ENCODE measurements at regions not wholly inside any gene's neighbourhood (a gene's known extent, or its start where the extent isn't known, plus 50 kb on each side); places are given as distances from the start of the nearest gene placed in this dataset.

- TF ChIP-seq EZH2phosphoT487 (IDR thresholded peaks at IDR 0.05; ENCODE audit: low read length): no peak
- TF ChIP-seq CTCF (IDR thresholded peaks at IDR 0.05; ENCODE audit: low read length): no peak
Measured at GRCh38 chr13:59279028-59279427, 884.7 kb downstream of the DIAPH3 start.
